ENCODE measurements at regions not wholly inside any gene's neighbourhood (a gene's known extent, or its start where the extent isn't known, plus 50 kb on each side); places are given as distances from the start of the nearest gene placed in this dataset.

DNA sequence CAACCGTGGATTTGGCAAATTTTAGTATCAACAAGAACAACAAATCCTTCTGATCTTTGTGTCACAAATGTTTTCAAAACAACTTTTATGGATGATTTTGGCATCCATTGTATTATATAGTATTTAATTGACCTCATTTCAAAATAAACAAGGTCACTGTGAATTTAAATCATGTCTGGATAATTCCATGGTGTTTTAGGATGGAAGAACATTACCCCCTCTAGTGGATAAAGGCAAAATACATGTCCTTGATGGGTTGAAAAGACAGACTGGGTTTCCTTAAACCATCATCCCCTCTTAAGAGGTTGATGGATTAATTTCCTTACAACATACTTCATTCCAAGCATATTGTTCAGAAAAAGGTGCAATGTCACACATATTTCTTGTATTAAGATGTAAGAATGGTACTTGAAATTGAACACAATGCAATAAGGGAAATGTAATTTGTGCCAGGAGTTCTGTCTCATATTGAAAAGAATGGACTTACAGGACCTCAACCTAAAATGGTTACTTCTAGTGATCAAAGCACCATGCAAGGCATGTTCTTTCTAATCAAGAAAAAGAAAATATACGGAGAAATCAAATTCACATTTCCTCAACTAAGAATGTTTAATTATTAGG, 352.0 kb downstream of the BCAT1 start:
- dilution Hi-C loops (cut with MboI; ENCODE audit: extremely low pct_ligation_motif_present, low sequenced_read_pairs) (no loop called here), intact Hi-C loops (cut with micrococcal nuclease) (loop anchor here (2.0 to 10.0 kb wide), 3 partner anchors 486 to 1392 kb away; no protein-coding TSS in a partner anchor)
- POLR2A ChIA-PET, result no interaction called here
- peaks cover 13% of the 10 kb centered on the region for H3K4me1 ChIP-seq (ENCODE audit: control insufficient read depth, extremely low read depth, insufficient read depth, low read length)
- no peaks in the 10 kb centered on the region for H3K9me3 ChIP-seq (replicated peaks; ENCODE audit: control insufficient read depth, insufficient read depth, low read length)
- FAIRE-seq, result peak; percentile 54
- CTCF ChIA-PET, result interaction anchor here (0.6 to 1.6 kb wide), 14 partner anchors 8 to 583 kb away, joined by 3 to 8 read pairs (median 3); no protein-coding TSS in a partner anchor
- no peaks in the 10 kb centered on the region for H3K36me3 ChIP-seq (ENCODE audit: control insufficient read depth in 2 of 2, extremely low read depth in 1 of 2, insufficient read depth in 2 of 2, low read length in 2 of 2)
- no peak overlapping the region for H3K27ac ChIP-seq (ENCODE audit: insufficient read depth, low read depth, low read length)
- H3K4me3 ChIP-seq (replicated peaks in 1 of 3; ENCODE audit: insufficient read depth in 1 of 3, low read depth in 1 of 3, low read length in 3 of 3), result no peak overlapping the region
- no peak overlapping the region for H3K4me2 ChIP-seq (ENCODE audit: insufficient read depth, low read length)
- H2AFZ ChIP-seq (ENCODE audit: low read depth, low read length), result no peak overlapping the region
- TF ChIP-seq, protein P1, sequence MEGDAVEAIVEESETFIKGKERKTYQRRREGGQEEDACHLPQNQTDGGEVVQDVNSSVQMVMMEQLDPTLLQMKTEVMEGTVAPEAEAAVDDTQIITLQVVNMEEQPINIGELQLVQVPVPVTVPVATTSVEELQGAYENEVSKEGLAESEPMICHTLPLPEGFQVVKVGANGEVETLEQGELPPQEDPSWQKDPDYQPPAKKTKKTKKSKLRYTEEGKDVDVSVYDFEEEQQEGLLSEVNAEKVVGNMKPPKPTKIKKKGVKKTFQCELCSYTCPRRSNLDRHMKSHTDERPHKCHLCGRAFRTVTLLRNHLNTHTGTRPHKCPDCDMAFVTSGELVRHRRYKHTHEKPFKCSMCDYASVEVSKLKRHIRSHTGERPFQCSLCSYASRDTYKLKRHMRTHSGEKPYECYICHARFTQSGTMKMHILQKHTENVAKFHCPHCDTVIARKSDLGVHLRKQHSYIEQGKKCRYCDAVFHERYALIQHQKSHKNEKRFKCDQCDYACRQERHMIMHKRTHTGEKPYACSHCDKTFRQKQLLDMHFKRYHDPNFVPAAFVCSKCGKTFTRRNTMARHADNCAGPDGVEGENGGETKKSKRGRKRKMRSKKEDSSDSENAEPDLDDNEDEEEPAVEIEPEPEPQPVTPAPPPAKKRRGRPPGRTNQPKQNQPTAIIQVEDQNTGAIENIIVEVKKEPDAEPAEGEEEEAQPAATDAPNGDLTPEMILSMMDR (IDR thresholded peaks at IDR 0.05; ENCODE audit: extremely low read depth in 1 of 2, insufficient read depth in 1 of 2, low read depth in 1 of 2, low read length in 2 of 2), result peak; percentile 41 to 58
- TF ChIP-seq POLR2A (IDR thresholded peaks at IDR 0.05; ENCODE audit: low read depth, low read length) (no peak), JUN (IDR thresholded peaks at IDR 0.05; ENCODE audit: borderline replicate concordance, insufficient read depth, insufficient read length, low read depth) (no peak)
- BruUV-seq (replicated peaks), result no TSS peak
- H4K20me1 ChIP-seq (replicated peaks; ENCODE audit: control insufficient read depth, extremely low read depth, insufficient read depth, low read length), result no peaks in the 10 kb centered on the region
- DNase-seq (ENCODE audit: low read depth, low spot score), result peak; percentile 60
- peaks cover 0 to 7% of the 10 kb centered on the region in 2 experiments for H3K27me3 ChIP-seq (ENCODE audit: control insufficient read depth in 2 of 2, insufficient read depth in 2 of 2, low read length in 2 of 2)
- H3K79me2 ChIP-seq (ENCODE audit: control insufficient read depth, insufficient read depth, low read length), result no peaks in the 10 kb centered on the region
- no peak overlapping the region for H3K9ac ChIP-seq (replicated peaks; ENCODE audit: extremely low read depth, insufficient read depth, low read length)
- H3K9me1 ChIP-seq (replicated peaks; ENCODE audit: control insufficient read depth, extremely low read depth, insufficient read depth, low read length), result no peaks in the 10 kb centered on the region

DNA sequence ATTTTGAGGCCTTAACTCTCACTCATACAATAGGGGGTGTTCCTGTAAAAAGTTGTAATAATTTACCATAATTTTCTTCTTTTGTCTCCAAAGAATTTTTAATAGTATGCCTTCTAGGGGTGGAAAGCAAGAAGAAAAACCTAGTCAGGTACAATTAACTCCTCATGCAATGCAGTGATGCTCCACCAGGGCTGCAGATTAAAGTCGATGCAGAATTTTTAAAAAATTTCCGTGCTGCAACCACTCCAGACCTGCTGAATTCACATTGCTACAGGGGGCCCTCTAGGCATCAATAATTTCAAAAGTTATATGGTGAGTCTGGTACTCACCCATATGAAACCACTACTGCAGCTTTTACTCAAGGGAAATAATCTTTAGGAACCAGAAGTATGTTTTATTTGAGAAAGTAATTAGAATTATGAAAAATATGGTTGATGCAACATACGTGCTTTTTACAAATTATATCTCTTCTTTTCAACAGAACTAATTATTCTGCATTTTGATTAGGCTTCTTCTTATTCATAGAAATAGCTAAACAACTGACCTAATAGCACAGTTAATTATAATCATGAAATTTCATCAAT, 353.2 kb downstream of the BCAT1 start:
- FAIRE-seq, result no peak
- H3K27ac ChIP-seq (ENCODE audit: insufficient read depth, low read depth, low read length), result no peak overlapping the region
- no peaks in the 10 kb centered on the region for H3K79me2 ChIP-seq (ENCODE audit: control insufficient read depth, insufficient read depth, low read length)
- peaks cover 7% of the 10 kb centered on the region for H3K4me1 ChIP-seq (ENCODE audit: control insufficient read depth, extremely low read depth, insufficient read depth, low read length)
- DNase-seq (ENCODE audit: low read depth, low spot score), result no peak
- no peaks in the 10 kb centered on the region for H3K36me3 ChIP-seq (ENCODE audit: control insufficient read depth in 2 of 2, extremely low read depth in 1 of 2, insufficient read depth in 2 of 2, low read length in 2 of 2)
- TF ChIP-seq, protein P2, sequence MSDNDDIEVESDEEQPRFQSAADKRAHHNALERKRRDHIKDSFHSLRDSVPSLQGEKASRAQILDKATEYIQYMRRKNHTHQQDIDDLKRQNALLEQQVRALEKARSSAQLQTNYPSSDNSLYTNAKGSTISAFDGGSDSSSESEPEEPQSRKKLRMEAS (IDR thresholded peaks at IDR 0.05; ENCODE audit: insufficient read depth, insufficient read length), result no peak
- TF ChIP-seq, protein P1 (IDR thresholded peaks at IDR 0.05; ENCODE audit: extremely low read depth in 1 of 2, insufficient read depth in 1 of 2, low read depth in 1 of 2, low read length in 2 of 2), result peak; percentile 21 to 29
- no peaks in the 10 kb centered on the region for H3K9me1 ChIP-seq (replicated peaks; ENCODE audit: control insufficient read depth, extremely low read depth, insufficient read depth, low read length)
- H2AFZ ChIP-seq (ENCODE audit: low read depth, low read length), result no peak overlapping the region
- no peak overlapping the region for H3K4me3 ChIP-seq (replicated peaks in 1 of 3; ENCODE audit: insufficient read depth in 1 of 3, low read depth in 1 of 3, low read length in 3 of 3)
- CTCF ChIA-PET, result no interaction called here
- H3K9ac ChIP-seq (replicated peaks; ENCODE audit: extremely low read depth, insufficient read depth, low read length), result no peak overlapping the region
- H4K20me1 ChIP-seq (replicated peaks; ENCODE audit: control insufficient read depth, extremely low read depth, insufficient read depth, low read length), result no peaks in the 10 kb centered on the region
- intact Hi-C loops (cut with micrococcal nuclease), result loop anchor here (2.0 to 10.0 kb wide), 3 partner anchors 485 to 1391 kb away; no protein-coding TSS in a partner anchor
- BruUV-seq (replicated peaks), result no TSS peak
- no peaks in the 10 kb centered on the region for H3K9me3 ChIP-seq (replicated peaks; ENCODE audit: control insufficient read depth, insufficient read depth, low read length)
- dilution Hi-C loops (cut with MboI; ENCODE audit: extremely low pct_ligation_motif_present, low sequenced_read_pairs), result no loop called here
- POLR2A ChIA-PET, result no interaction called here
- H3K4me2 ChIP-seq (ENCODE audit: insufficient read depth, low read length), result no peak overlapping the region
- H3K27me3 ChIP-seq (ENCODE audit: control insufficient read depth in 2 of 2, insufficient read depth in 2 of 2, low read length in 2 of 2), result peaks cover 7 to 12% of the 10 kb centered on the region in 2 experiments
